NCI-H146 treated with DMSO at 0.1 percent for 48 hours (cell line): ENCODE measurements at regions not wholly inside any gene's neighbourhood (a gene's known extent, or its start where the extent isn't known, plus 50 kb on each side); places are given as distances from the start of the nearest gene placed in this dataset.

ENCODE experiments used
- DNase-seq: peaks from one replicate; lab custom pipeline; 2025; ENCODE audit not compliant: unreplicated experiment; lab: John Stamatoyannopoulos, UW

- peak; percentile 24 for DNase-seq
These were observed 91.7 kb upstream of the MAP3K4 start for GRCh38 chr6:160899671-160900430.

DNA sequence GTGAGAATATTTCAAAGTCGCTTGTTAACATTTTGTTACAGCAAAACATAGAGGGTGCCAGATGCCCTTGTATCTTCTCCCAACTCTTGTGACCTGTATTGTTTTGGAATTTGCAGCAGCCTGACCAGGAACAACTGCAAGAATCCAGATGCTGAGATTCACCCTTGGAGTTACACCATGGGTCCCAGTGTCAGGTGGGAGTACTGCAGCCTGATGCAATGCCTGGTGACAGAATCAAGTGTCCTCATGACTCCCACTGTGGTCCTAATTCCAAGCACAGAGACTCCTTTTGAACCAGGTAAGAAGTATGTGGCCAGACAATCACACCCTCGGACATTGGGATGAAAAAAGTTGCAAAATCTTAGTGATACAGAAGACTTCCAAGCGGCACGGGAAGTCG, 79.6 kb upstream of the MAP3K4 start:
- DNase-seq, result no peak

DNA sequence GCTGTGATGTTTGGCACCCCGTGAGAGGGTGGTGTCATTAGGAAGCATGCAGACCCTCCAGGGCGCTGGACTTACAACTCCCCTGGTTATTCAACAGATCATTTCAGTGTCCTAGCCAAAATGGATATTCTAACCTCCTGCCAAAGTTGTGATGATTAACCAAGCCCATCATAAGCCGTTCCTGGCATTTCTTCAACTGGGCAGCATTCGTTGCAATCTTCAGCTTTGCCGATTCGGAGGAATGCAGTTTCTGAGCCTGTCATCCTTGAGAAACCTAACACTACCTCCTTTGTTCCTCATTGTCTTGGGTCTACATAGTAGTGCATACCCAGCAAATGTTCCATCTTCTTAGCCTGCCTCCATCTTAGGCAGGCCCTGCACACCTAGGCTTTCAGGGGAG, 79.2 kb upstream of the MAP3K4 start:
- DNase-seq, result no peak

DNA sequence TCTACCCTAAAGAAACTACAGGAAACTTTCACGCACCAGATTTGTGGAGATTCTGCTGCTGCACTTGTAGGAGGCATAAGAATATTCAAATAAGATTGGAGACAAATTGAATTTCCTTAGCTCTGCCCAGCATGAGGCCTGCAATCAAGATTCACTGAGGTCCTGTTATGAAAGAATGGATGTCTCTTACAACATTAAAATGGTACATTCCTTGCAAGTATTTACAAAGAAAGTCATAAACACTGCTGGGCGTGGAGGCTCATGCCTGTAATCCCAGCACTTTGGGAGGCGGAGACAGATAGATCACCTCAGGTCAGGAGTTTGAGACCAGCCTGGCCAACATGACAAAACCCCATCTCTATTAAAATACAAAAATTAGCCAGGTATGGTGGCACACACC, 74.0 kb upstream of the MAP3K4 start:
- no peak for DNase-seq

DNA sequence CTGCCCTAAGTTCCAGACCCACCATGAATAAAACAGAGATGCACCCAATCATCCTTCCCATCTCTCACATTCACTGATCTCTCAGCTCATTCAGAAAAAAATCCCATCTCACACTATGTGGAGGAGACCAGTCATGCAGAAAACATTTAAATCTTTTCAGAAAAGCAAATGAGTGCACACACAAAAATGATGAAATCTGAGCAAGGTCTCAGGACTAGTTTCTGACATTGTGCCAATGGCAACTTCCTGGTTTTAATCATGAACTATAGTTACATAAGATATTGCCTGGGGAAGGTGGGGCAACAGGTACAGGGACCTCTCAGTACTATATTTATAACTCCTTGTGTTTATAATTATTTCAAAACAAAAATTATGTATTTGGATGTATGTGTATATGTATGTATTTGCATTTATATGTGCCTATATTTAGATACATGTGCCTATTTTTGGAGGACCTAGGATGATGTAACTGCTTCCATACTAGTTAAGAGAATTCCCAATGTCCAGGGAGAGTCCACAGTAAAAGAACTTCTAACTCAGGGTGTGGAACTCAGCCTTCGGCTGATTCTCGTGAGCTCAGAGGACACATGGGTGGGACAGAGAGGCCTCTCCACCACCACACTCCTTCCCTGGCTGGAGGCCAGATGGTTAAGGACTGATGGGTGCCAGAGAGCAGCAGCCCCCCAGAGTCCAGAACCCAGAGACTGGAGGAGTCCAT, 71.7 kb upstream of the MAP3K4 start:
- no peak for DNase-seq

- no peak for DNase-seq
These were observed 70.5 kb upstream of the MAP3K4 start for GRCh38 chr6:160921095-160921494.

DNA sequence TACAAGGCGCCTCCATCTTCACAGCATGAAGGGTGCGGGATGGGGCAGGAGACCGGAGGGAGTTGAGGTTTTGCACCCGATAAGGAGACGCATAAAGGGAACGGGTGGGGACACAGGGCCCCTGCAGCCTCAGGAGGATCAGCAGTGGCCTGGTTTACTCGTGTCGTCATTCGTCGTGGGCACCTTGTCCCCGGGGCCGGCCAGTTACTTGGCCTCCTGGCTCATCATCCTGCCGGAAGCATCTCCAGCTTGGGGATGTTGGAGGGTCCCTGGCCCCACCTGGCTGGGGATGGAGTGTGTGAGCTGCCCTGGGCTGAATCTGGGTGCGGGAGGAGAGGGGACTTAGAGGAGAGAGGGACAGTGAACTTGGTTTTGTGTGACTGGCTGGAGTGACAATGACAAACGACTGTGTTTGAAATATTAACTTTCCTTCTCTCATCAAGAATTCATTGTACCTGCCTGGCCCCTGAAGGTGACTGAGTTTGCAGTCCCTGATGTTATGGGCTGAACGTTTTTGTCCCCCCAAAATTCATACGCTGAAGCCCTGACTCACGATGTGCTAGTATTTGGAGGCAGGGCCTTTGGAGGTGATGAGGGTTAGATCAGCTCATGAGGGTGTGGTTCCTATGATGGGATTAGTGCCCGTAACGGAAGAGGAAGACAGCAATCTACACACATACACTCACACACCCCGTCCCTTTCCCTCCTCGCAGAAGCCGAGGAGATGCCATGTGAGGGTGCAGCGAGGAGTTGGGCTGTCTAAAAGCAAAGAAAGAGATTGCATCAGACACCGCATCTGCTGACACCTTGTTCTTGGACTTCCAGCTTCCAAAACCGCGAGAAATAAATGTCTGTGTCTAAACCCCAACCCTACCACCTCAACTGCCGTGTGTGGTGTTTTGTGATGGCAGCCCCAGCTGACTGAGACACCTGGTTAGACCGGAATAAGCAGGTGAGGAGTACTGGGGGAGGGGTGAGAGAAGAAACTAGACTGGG, 65.0 kb upstream of the MAP3K4 start:
- DNase-seq, result no peak

GRCh38 chr6:160927416-160927815, 64.2 kb upstream of the MAP3K4 start:
- DNase-seq, result no peak

GRCh38 chr6:160929361-160929760, 62.2 kb upstream of the MAP3K4 start:
- no peak for DNase-seq

GRCh38 chr6:160929831-160930230, 61.7 kb upstream of the MAP3K4 start:
- DNase-seq, result no peak

- no peak for DNase-seq
These were observed 60.8 kb upstream of the MAP3K4 start for GRCh38 chr6:160930547-160931377.

GRCh38 chr6:160931378-160932310, 59.9 kb upstream of the MAP3K4 start:
- DNase-seq, result no peak

DNA sequence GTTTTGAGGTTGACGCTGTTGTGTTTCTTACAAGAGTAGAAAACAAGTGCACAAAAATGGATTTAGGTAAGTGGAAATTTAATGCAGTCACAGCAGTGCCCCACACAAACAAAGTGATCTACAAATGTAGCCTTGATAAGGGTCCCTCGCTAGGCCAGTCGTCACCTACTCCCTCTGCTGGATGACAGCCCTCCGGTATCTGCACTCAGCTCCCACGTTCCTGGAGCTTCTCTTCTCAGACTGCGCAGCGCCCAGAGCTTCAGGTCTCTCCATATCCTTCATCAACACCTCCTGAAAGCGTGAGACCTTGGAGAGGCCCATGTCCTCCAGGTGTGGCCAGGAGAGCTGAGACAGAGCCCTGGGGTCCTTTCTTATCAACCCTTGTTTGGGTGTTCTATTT, 58.3 kb upstream of the MAP3K4 start:
- DNase-seq, result peak; percentile 11

DNA sequence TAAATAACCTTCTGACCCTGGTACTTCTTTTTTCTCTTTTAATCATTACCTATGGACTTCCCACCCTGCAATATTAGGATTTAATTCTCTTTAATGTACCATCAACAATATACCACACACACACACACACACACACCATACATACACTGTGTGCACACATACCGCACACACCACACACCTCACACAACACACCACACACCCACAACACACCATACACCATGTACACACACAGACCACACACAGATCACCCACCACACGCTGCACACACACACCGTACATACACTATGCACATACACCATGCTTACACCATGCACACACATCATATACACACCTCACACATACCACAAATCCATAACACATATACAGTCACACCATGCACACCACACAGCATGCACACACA, 57.4 kb upstream of the MAP3K4 start:
- DNase-seq, result no peak

DNA sequence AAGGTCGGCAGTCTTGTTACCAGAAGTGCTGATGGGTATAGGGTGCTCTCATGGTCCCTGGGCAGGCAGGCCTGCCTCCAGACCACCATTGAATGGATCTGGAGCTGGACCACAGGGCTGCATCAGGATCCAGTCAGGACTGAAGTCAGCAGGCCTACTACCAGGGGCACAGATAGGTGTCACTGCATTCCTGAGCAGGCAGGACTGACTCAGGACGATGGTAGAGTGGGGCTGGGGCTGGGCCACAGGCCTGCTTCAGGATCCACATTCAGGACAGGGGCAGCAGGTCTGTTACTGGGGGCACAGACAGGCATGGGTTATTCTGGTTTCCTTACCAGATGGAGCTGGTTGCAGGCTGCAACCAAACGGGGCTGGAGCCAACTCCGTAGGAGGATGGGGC, 51.4 kb upstream of the MAP3K4 start:
- DNase-seq, result no peak
